Hepatocyte (in vitro differentiated cells): ENCODE measurements at regions not wholly inside any gene's neighbourhood (a gene's known extent, or its start where the extent isn't known, plus 50 kb on each side); places are given as distances from the start of the nearest gene placed in this dataset.

ENCODE experiments used
- DNase-seq: peaks from one replicate; pipeline ENCODE4 v3.0.0-alpha.2; 2016; ENCODE audit warnings: low spot score
- H2AFZ ChIP-seq: fragments of 200-600 bp; sonication (generic); 2 replicates; pipeline ENCODE4 v1.6.0; 2016; ENCODE audit warnings: antibody characterized with exemption, mild to moderate bottlenecking
- H3K27ac ChIP-seq: fragments of 200-600 bp; sonication (generic); 2 replicates; pipeline ENCODE4 v1.5.1; 2016; ENCODE audit warnings: mild to moderate bottlenecking
- H3K27me3 ChIP-seq: fragments of 200-600 bp; sonication (generic); 2 replicates; pipeline ENCODE4 v1.6.1; 2016
- H3K36me3 ChIP-seq: fragments of 200-600 bp; sonication (generic); replicated peaks from 2 replicates; pipeline ENCODE4 v1.5.1; 2016; ENCODE audit warnings: low read depth; ENCODE audit not compliant: insufficient read depth
- H3K4me1 ChIP-seq: fragments of 200-600 bp; sonication (generic); 2 replicates; pipeline ENCODE4 v1.5.1; 2016; ENCODE audit warnings: mild to moderate bottlenecking, moderate library complexity; ENCODE audit not compliant: insufficient read depth
- H3K4me2 ChIP-seq: fragments of 200-600 bp; sonication (generic); 2 replicates; pipeline ENCODE4 v1.6.0; 2016
- H3K4me3 ChIP-seq: fragments of 200-600 bp; sonication (generic); 2 replicates; pipeline ENCODE4 v1.5.1; 2016; ENCODE audit warnings: mild to moderate bottlenecking
- H3K79me2 ChIP-seq: fragments of 200-600 bp; sonication (generic); 2 replicates; pipeline ENCODE4 v1.6.0; 2017; ENCODE audit warnings: mild to moderate bottlenecking
- H3K9me2 ChIP-seq: fragments of 200-600 bp; sonication (generic); replicated peaks from 2 replicates; pipeline ENCODE4 v1.6.0; 2017; ENCODE audit warnings: mild to moderate bottlenecking; ENCODE audit not compliant: insufficient read depth
- H3K9me3 ChIP-seq: fragments of 200-600 bp; sonication (generic); 2 replicates; pipeline ENCODE4 v1.5.1; 2016; ENCODE audit warnings: low read depth, mild to moderate bottlenecking
- H4K20me1 ChIP-seq: fragments of 200-600 bp; sonication (generic); 2 replicates; pipeline ENCODE4 v1.6.0; 2016; ENCODE audit warnings: mild to moderate bottlenecking; ENCODE audit not compliant: insufficient read depth, poor library complexity, severe bottlenecking
- CTCF ChIP-seq: fragments of 200-600 bp; sonication (generic); IDR thresholded peaks from 2 replicates; pipeline ENCODE4 v1.5.1; 2016; ENCODE audit warnings: antibody characterized with exemption, mild to moderate bottlenecking; ENCODE audit not compliant: poor library complexity
- EZH2 ChIP-seq: fragments of 200-600 bp; sonication (generic); IDR thresholded peaks from 2 replicates; pipeline ENCODE4 v1.6.1; 2016; ENCODE audit warnings: antibody characterized with exemption, mild to moderate bottlenecking, borderline replicate concordance
- EZH2phosphoT487 ChIP-seq: fragments of 200-600 bp; sonication (generic); IDR thresholded peaks from one replicate; pipeline ENCODE4 v1.6.1; 2018; ENCODE audit warnings: antibody characterized with exemption, mild to moderate bottlenecking, low read depth, moderate library complexity; ENCODE audit not compliant: unreplicated experiment, severe bottlenecking
- WGBS: methylation state at CpG from one replicate; pipeline ENCODE4 v1.1.6; 2016; ENCODE audit warnings: low lambda C conversion rate; ENCODE audit errors: missing lambda C conversion rate; 5-methylcytosine and 5-hydroxymethylcytosine counted together

- H3K79me2 ChIP-seq = no peaks in the 10 kb centered on the region
- H3K9me2 ChIP-seq = no peaks in the 10 kb centered on the region
- no peak overlapping the region for H3K4me3 ChIP-seq
- H3K4me1 ChIP-seq = no peaks in the 10 kb centered on the region
- no peaks in the 10 kb centered on the region for H4K20me1 ChIP-seq
- H3K27me3 ChIP-seq = no peaks in the 10 kb centered on the region
- no peaks in the 10 kb centered on the region for H3K36me3 ChIP-seq
- no peak overlapping the region for H3K4me2 ChIP-seq
- DNase-seq = no peak
- 65% methylated on average over 1 of the region's 1 CpG for WGBS
- H3K27ac ChIP-seq = no peak overlapping the region
- H2AFZ ChIP-seq = no peak overlapping the region
- H3K9me3 ChIP-seq = no peaks in the 10 kb centered on the region
- TF ChIP-seq EZH2 (no peak), EZH2phosphoT487 (no peak), CTCF (no peak)
Observed at GRCh38 chr14:80055226-80055625, 156.1 kb downstream of the DIO2 start.

- no peaks in the 10 kb centered on the region for H3K4me1 ChIP-seq
- no peaks in the 10 kb centered on the region for H3K27me3 ChIP-seq
- no peaks in the 10 kb centered on the region for H3K9me3 ChIP-seq
- H4K20me1 ChIP-seq = no peaks in the 10 kb centered on the region
- no peak overlapping the region for H3K4me3 ChIP-seq
- H3K4me2 ChIP-seq = no peak overlapping the region
- no peak overlapping the region for H2AFZ ChIP-seq
- no peaks in the 10 kb centered on the region for H3K9me2 ChIP-seq
- DNase-seq = no peak
- H3K27ac ChIP-seq = no peak overlapping the region
- WGBS = 91% methylated on average over 3 of the region's 3 CpGs
- no peaks in the 10 kb centered on the region for H3K79me2 ChIP-seq
- no peaks in the 10 kb centered on the region for H3K36me3 ChIP-seq
- TF ChIP-seq EZH2phosphoT487 (no peak), CTCF (no peak), EZH2 (no peak)
Observed at GRCh38 chr14:80054020-80054419, 157.3 kb downstream of the DIO2 start.

- Histone ChIP-seq H3K27me3 (no peaks in the 10 kb centered on the region), H3K4me2 (no peak overlapping the region), H3K4me3 (no peak overlapping the region), H3K9me3 (no peaks in the 10 kb centered on the region), H3K36me3 (no peaks in the 10 kb centered on the region), H3K4me1 (no peaks in the 10 kb centered on the region), H4K20me1 (no peaks in the 10 kb centered on the region), H3K79me2 (no peaks in the 10 kb centered on the region), H3K27ac (no peak overlapping the region), H2AFZ (no peak overlapping the region), H3K9me2 (no peaks in the 10 kb centered on the region)
- DNase-seq = no peak
- TF ChIP-seq EZH2phosphoT487 (no peak), EZH2 (no peak), CTCF (no peak)
- 81% methylated on average over 2 of the region's 2 CpGs for WGBS
Observed at GRCh38 chr14:80049055-80049454, 162.2 kb downstream of the DIO2 start.

- 82% methylated on average over 3 of the region's 3 CpGs for WGBS
- DNase-seq = no peak
- H3K9me3 ChIP-seq = no peaks in the 10 kb centered on the region
Observed at GRCh38 chr14:80047761-80048160, 163.5 kb downstream of the DIO2 start.

More at GRCh38 chr14:80047761-80048160, 163.5 kb downstream of the DIO2 start:
- Histone ChIP-seq H3K27me3 (no peaks in the 10 kb centered on the region), H3K36me3 (no peaks in the 10 kb centered on the region), H4K20me1 (no peaks in the 10 kb centered on the region), H3K4me2 (no peak overlapping the region), H3K27ac (no peak overlapping the region), H3K4me3 (no peak overlapping the region), H3K79me2 (no peaks in the 10 kb centered on the region), H2AFZ (no peak overlapping the region), H3K4me1 (no peaks in the 10 kb centered on the region), H3K9me2 (no peaks in the 10 kb centered on the region)
- TF ChIP-seq EZH2phosphoT487 = no peak
- TF ChIP-seq CTCF = no peak
- TF ChIP-seq EZH2 = no peak
